ENCODE measurements at regions not wholly inside any gene's neighbourhood (a gene's known extent, or its start where the extent isn't known, plus 50 kb on each side); places are given as distances from the start of the nearest gene placed in this dataset.
A peak's percentile ranks its signal among the peaks of the same experiment; 100 is the strongest.

DNA sequence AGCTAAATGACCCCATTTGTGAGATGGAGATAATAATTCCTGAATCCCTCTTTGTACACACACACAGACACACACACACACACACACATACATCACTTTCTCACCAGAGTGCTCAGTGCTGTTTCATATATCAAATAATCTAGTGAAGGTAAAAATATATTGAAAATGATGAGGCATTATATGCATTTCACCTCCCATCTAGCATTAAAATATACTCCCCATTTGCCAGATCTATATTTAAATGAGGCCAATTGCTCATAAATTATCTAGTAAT lies 490.7 kb upstream of the FLRT2 start:
- H4K20me1 ChIP-seq (ENCODE audit: insufficient read depth) = no peaks in the 10 kb centered on the region
- no peak overlapping the region for H2AFZ ChIP-seq (ENCODE audit: low read depth, low read length)
- H3K4me3 ChIP-seq (ENCODE audit: low read length) = no peak overlapping the region
- H3F3A ChIP-seq (ENCODE audit: insufficient read depth, low read length, poor library complexity, severe bottlenecking) = no peaks in the 10 kb centered on the region
- H3K36me3 ChIP-seq (ENCODE audit: insufficient read depth, low read length) = no peaks in the 10 kb centered on the region
- no peaks in the 10 kb centered on the region for H3K9me3 ChIP-seq (ENCODE audit: low read length)
- no peak for TF ChIP-seq EZH2 (IDR thresholded peaks at IDR 0.05; ENCODE audit: borderline replicate concordance, insufficient read depth, low read length, poor library complexity, severe bottlenecking)
- TF ChIP-seq EP300 (conservative IDR thresholded peaks at IDR 0.05; ENCODE audit: poor library complexity, severe bottlenecking) = no peak
- no peak for TF ChIP-seq SMC3 (conservative IDR thresholded peaks at IDR 0.05; ENCODE audit: poor library complexity)
- TF ChIP-seq, protein P1, sequence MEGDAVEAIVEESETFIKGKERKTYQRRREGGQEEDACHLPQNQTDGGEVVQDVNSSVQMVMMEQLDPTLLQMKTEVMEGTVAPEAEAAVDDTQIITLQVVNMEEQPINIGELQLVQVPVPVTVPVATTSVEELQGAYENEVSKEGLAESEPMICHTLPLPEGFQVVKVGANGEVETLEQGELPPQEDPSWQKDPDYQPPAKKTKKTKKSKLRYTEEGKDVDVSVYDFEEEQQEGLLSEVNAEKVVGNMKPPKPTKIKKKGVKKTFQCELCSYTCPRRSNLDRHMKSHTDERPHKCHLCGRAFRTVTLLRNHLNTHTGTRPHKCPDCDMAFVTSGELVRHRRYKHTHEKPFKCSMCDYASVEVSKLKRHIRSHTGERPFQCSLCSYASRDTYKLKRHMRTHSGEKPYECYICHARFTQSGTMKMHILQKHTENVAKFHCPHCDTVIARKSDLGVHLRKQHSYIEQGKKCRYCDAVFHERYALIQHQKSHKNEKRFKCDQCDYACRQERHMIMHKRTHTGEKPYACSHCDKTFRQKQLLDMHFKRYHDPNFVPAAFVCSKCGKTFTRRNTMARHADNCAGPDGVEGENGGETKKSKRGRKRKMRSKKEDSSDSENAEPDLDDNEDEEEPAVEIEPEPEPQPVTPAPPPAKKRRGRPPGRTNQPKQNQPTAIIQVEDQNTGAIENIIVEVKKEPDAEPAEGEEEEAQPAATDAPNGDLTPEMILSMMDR (IDR thresholded peaks at IDR 0.05; ENCODE audit: poor library complexity, severe bottlenecking) = no peak
- TF ChIP-seq MXI1 (conservative IDR thresholded peaks at IDR 0.05; ENCODE audit: poor library complexity, severe bottlenecking) = no peak
- TF ChIP-seq RAD21 (conservative IDR thresholded peaks at IDR 0.05) = no peak
- no peak for TF ChIP-seq TAF1 (IDR thresholded peaks at IDR 0.05; ENCODE audit: low read depth)
- TF ChIP-seq, protein P2, sequence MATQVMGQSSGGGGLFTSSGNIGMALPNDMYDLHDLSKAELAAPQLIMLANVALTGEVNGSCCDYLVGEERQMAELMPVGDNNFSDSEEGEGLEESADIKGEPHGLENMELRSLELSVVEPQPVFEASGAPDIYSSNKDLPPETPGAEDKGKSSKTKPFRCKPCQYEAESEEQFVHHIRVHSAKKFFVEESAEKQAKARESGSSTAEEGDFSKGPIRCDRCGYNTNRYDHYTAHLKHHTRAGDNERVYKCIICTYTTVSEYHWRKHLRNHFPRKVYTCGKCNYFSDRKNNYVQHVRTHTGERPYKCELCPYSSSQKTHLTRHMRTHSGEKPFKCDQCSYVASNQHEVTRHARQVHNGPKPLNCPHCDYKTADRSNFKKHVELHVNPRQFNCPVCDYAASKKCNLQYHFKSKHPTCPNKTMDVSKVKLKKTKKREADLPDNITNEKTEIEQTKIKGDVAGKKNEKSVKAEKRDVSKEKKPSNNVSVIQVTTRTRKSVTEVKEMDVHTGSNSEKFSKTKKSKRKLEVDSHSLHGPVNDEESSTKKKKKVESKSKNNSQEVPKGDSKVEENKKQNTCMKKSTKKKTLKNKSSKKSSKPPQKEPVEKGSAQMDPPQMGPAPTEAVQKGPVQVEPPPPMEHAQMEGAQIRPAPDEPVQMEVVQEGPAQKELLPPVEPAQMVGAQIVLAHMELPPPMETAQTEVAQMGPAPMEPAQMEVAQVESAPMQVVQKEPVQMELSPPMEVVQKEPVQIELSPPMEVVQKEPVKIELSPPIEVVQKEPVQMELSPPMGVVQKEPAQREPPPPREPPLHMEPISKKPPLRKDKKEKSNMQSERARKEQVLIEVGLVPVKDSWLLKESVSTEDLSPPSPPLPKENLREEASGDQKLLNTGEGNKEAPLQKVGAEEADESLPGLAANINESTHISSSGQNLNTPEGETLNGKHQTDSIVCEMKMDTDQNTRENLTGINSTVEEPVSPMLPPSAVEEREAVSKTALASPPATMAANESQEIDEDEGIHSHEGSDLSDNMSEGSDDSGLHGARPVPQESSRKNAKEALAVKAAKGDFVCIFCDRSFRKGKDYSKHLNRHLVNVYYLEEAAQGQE (IDR thresholded peaks at IDR 0.05; ENCODE audit: borderline replicate concordance) = no peak
- no peak for TF ChIP-seq POLR2AphosphoS5 (IDR thresholded peaks at IDR 0.05)
- H3K79me2 ChIP-seq (replicated peaks; ENCODE audit: insufficient read depth, low read length) = no peaks in the 10 kb centered on the region
- H3K27me3 ChIP-seq (ENCODE audit: insufficient read depth, low read depth, low read length) = no peaks in the 10 kb centered on the region
- no peak overlapping the region for H3K9ac ChIP-seq (ENCODE audit: low read length)
- H3K27ac ChIP-seq (ENCODE audit: low read length) = peak overlapping the region; percentile 38
- H3K9me2 ChIP-seq (ENCODE audit: insufficient read depth, low read length) = no peaks in the 10 kb centered on the region
- H3K4me2 ChIP-seq (ENCODE audit: low read length) = no peak overlapping the region

DNA sequence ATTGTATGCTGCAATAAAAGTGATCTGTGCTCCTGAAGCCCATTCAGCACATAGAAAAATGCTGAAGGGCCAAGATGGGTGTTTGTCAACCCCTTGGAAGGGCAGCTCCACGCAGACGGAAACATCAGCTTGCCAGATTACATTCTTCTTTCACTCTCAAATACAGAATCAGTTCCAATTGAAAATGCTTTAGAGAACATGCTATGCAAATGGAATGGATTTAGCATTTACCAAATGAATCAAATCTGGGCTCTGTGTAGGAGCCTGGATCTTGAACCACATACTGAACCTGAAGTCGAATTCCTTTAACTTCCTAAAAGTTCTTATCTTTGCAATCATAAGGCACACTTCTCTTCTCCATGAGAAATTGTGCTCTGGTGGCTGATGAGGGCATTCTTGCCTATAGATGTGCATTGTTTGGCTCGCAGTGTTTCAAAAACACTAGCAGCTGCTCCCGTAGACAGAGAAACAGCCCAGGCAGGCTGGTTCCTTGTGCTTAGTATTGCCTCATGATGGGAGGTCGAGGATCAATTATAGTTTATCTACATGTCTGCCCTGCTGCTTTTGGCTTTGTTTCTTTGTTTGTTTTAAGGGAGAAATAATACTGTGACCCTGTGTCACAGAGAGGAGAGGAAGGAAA lies 489.8 kb upstream of the FLRT2 start:
- no peak for TF ChIP-seq SMC3 (conservative IDR thresholded peaks at IDR 0.05; ENCODE audit: poor library complexity)
- no peak for TF ChIP-seq RAD21 (conservative IDR thresholded peaks at IDR 0.05)
- no peak for TF ChIP-seq EP300 (conservative IDR thresholded peaks at IDR 0.05; ENCODE audit: poor library complexity, severe bottlenecking)
- no peak for TF ChIP-seq TAF1 (IDR thresholded peaks at IDR 0.05; ENCODE audit: low read depth)
- no peak for TF ChIP-seq POLR2AphosphoS5 (IDR thresholded peaks at IDR 0.05)
- Histone ChIP-seq H3K9me2 (ENCODE audit: insufficient read depth, low read length) (no peaks in the 10 kb centered on the region), H3K9ac (ENCODE audit: low read length) (no peak overlapping the region), H3K27ac (ENCODE audit: low read length) (peak overlapping the region; percentile 29), H3K9me3 (ENCODE audit: low read length) (no peaks in the 10 kb centered on the region), H3K4me2 (ENCODE audit: low read length) (no peak overlapping the region), H2AFZ (ENCODE audit: low read depth, low read length) (no peak overlapping the region), H3F3A (ENCODE audit: insufficient read depth, low read length, poor library complexity, severe bottlenecking) (no peaks in the 10 kb centered on the region), H3K4me3 (ENCODE audit: low read length) (no peak overlapping the region), H3K36me3 (ENCODE audit: insufficient read depth, low read length) (no peaks in the 10 kb centered on the region), H3K27me3 (ENCODE audit: insufficient read depth, low read depth, low read length) (no peaks in the 10 kb centered on the region), H3K79me2 (replicated peaks; ENCODE audit: insufficient read depth, low read length) (no peaks in the 10 kb centered on the region), H4K20me1 (ENCODE audit: insufficient read depth) (no peaks in the 10 kb centered on the region)
